H7 (cell line): ENCODE measurements at regions not wholly inside any gene's neighbourhood (a gene's known extent, or its start where the extent isn't known, plus 50 kb on each side); places are given as distances from the start of the nearest gene placed in this dataset.

Experiments used
- DNase-seq: peaks from one replicate; pipeline ENCODE4 v3.0.0; 2012
- H3K27me3 ChIP-seq: 2 replicates; pipeline ENCODE4 v1.6.0; 2011; ENCODE audit warnings: mild to moderate bottlenecking, low read length; ENCODE audit not compliant: control insufficient read depth, insufficient read depth
- H3K36me3 ChIP-seq: replicated peaks from 2 replicates; pipeline ENCODE4 v1.5.1; 2011; ENCODE audit warnings: low read length; ENCODE audit not compliant: control insufficient read depth, insufficient read depth
- H3K4me3 ChIP-seq: 2 replicates; pipeline ENCODE4 v1.5.1; 2011; ENCODE audit warnings: low read depth, mild to moderate bottlenecking, control low read depth, low read length, moderate library complexity; ENCODE audit not compliant: insufficient read depth

DNA sequence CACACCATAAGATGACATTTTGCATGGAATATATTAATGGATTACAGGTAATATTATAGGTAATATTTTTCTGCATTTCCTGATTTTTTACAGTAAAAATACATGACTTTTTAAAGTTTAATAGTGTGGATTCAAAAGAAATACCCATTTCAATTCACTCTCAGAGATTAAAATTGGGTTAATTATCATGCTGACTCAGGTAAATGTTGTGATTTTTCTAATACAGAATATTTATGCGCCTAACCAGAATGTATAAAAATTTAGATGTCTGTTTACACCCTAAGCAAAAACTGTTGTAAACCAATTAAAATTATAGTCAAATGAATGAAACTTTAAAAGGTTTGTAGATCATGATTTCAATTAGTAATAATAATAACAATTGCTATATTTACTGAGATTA, 117.2 kb upstream of the FLRT2 start:
- no peak for DNase-seq
- Histone ChIP-seq H3K4me3 (no peak overlapping the region), H3K36me3 (no peaks in the 10 kb centered on the region), H3K27me3 (no peaks in the 10 kb centered on the region)

DNA sequence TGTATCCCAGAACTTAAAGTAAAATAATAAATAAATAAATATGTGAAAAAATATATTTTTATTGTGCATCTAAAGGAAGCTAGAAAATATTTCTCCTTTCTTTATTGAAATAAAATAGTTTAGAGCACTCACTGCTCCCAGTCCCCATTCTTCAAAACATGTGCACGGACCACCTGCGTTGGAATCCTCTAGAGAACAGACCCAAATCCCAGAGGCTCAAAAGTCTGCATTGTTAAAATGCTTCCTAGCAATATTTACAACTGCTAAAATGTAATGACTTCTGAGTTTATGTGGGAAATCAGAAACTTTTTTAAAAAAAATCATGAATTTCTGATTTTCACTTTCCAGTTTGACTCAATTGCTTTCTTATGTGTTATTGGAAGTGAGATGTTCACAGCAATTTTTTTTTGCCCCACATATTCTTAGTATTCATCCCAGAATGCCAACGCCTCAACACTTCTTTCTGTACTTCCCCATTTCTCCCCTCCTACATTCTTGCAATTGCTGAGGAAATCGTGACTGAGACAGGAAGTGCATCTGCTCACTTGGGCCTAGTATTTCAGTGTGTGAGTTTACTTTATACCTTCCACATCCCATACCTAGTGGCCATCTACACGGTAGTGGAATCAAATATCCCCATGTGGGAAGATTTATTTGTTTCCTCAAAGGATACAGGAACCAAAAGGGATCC, 116.0 kb upstream of the FLRT2 start:
- H3K4me3 ChIP-seq: no peak overlapping the region
- no peak for DNase-seq
- H3K36me3 ChIP-seq: no peaks in the 10 kb centered on the region
- H3K27me3 ChIP-seq: no peaks in the 10 kb centered on the region

DNA sequence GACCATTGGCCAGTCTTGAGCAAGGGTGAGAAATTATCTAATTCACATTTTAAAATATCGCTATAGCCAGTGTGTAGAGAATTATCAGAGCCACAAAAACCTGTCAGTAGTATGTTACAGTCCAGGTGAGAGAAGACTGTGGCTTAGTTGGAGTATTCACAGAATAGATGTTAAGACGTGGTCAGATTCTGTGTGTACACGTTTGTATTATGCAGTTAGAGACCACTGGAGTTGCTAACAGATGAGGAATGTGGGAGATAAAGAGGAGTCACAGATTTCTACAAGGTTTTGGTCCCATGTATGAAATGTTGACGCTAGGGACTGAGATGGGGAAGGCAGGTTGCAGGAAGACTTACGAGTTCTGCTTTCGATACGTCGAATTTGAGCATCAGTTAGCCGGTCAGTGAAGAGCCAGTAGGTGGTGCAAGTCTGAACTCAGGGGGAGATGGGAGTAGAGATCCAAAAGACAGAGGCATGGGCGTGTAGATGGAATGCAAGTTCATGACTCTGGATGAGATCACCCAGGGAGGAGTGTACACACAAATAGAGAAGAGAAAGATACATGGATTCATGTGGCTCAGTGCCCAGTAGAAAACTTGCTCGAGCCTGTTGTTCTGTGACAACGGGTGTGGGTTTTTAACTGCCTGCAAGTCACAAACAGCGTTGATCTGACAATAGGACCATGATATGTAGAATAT, 114.8 kb upstream of the FLRT2 start:
- Histone ChIP-seq H3K4me3 (no peak overlapping the region), H3K27me3 (no peaks in the 10 kb centered on the region), H3K36me3 (no peaks in the 10 kb centered on the region)
- DNase-seq: peak; percentile 21

- no peaks in the 10 kb centered on the region for H3K36me3 ChIP-seq
- no peak overlapping the region for H3K4me3 ChIP-seq
- DNase-seq: no peak
- no peaks in the 10 kb centered on the region for H3K27me3 ChIP-seq
Observed at GRCh38 chr14:85416771-85417170, 113.2 kb upstream of the FLRT2 start.

DNA sequence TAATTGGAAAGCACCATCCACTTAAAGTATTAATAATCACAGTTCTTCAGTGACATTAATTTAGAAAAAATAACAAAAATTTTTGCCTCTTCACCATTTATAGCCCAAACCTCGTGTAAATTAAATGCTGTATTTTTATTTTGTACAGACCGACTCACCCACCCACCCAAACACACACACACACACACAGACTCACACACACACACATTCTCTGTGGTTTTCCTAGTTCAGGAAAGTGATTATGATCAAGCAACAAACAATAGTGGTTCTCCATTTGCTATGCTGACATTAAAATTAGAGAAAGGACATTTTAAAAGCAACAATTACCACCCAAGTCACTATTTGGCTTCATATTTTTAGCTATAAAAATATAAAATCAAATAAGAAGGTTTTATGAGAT, 112.5 kb upstream of the FLRT2 start:
- no peaks in the 10 kb centered on the region for H3K27me3 ChIP-seq
- no peak for DNase-seq
- H3K36me3 ChIP-seq: no peaks in the 10 kb centered on the region
- H3K4me3 ChIP-seq: no peak overlapping the region

- no peak for DNase-seq
- Histone ChIP-seq H3K36me3 (no peaks in the 10 kb centered on the region), H3K4me3 (no peak overlapping the region), H3K27me3 (no peaks in the 10 kb centered on the region)
Observed at GRCh38 chr14:85418721-85419120, 111.2 kb upstream of the FLRT2 start.

DNA sequence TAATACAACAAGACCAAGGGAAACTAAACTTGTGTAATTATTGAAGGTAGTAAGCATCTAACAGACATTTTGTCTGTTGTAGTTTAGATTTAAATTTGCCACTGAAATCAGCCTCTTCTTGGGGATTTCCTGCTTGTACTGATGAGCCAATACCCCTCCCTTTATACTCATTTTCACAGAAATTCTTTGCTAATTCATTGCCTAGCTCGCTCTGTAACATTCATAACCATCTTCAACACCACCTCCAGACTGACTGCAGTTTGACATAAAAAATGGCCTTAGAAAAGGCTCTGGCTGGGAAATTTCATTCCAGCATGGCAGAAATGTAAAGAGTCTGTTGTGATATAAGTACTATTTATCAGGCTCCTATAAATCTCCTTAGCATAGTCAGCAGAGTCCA, 109.7 kb upstream of the FLRT2 start:
- Histone ChIP-seq H3K27me3 (no peaks in the 10 kb centered on the region), H3K4me3 (no peak overlapping the region), H3K36me3 (no peaks in the 10 kb centered on the region)
- DNase-seq: no peak

GRCh38 chr14:85420707-85421106, 109.2 kb upstream of the FLRT2 start:
- no peak for DNase-seq
- no peaks in the 10 kb centered on the region for H3K27me3 ChIP-seq

GRCh38 chr14:85421186-85421877, 108.6 kb upstream of the FLRT2 start:
- DNase-seq: no peak
- Histone ChIP-seq H3K36me3 (no peaks in the 10 kb centered on the region), H3K27me3 (no peaks in the 10 kb centered on the region), H3K4me3 (no peak overlapping the region)

More at GRCh38 chr14:85420707-85421106, 109.2 kb upstream of the FLRT2 start:
- H3K36me3 ChIP-seq: no peaks in the 10 kb centered on the region
- H3K4me3 ChIP-seq: no peak overlapping the region

DNA sequence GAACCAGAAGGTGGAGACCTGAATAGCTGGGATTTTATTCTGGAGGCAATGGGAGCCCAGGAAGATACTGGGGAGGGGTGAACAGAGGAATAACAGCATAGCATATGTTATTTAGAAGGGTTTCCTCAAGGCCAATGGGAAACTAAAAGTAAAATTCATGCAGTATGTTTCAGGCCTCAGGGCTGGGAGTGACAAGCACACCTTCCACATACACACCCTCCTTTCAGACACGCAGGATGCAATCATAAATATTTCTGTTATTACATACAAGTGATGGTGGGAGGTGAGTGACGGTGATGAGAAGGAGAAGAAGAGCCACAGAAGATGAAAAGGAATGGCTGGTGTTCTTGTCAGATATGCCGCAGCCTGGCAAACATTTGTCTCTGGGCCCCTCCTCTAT, 106.1 kb upstream of the FLRT2 start:
- Histone ChIP-seq H3K4me3 (no peak overlapping the region), H3K36me3 (no peaks in the 10 kb centered on the region), H3K27me3 (no peaks in the 10 kb centered on the region)
- DNase-seq: no peak

- DNase-seq: no peak
- no peaks in the 10 kb centered on the region for H3K27me3 ChIP-seq
- no peaks in the 10 kb centered on the region for H3K36me3 ChIP-seq
- H3K4me3 ChIP-seq: no peak overlapping the region
Observed at GRCh38 chr14:85425507-85425906, 104.4 kb upstream of the FLRT2 start.

DNA sequence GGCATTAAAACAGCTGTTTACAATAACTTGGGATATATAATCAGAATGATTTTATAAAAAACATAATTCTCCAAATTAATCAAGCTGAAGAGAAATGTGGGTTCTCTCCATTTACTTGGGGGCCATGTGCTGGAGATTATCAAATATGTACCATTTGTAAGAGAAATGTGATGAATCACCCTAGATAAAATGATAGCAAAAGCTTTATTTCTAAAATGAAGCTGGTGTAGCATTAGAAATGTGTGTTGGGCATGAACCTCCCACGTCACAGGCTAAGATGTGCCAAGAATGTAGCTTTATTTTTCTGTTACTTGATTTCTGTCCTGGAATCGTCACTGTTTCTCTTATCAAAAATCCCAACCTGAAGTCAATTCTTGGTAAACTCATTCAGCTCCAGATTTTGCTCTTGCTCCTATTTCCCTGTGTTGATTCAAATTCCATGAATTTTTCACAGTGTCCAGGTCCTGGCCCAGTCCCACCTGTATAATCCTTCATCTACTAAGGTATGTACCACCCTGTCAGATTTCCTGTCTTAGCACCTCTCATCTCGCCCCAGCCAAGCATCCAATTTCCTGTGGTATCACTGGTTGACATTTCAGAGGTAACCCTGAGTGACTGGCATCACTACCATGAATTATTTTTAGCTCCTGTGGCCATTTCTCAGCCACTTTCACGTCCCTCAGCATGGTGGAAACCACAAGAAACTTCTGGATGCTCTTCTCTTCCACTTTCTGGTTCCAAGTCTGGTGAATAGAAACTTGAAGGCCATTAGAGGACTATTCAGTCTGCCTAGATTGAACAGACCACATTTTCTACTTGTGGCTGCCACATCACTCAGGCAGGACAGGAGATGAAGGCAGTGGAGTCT, 103.6 kb upstream of the FLRT2 start:
- Histone ChIP-seq H3K27me3 (no peaks in the 10 kb centered on the region), H3K4me3 (no peak overlapping the region), H3K36me3 (no peaks in the 10 kb centered on the region)
- DNase-seq: no peak

DNA sequence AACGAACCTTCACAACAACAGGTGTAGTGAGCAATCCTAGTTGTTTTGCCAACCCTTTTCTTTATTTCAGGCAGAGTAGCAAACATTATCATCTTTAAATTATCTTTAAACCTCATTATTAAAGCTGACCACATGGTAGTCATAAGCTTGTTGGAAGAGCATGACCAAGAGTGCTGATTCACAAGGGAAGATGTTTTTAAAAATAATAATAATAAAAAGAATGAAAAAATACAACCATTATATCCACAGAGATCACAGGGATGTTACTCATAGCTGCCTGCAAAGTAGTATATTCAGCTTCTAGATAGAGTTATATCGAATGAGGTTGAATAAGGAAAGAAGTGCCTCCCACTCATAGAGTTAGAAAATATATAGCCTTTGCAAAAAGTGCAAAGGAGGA, 101.0 kb upstream of the FLRT2 start:
- Histone ChIP-seq H3K27me3 (no peaks in the 10 kb centered on the region), H3K36me3 (no peaks in the 10 kb centered on the region), H3K4me3 (no peak overlapping the region)
- DNase-seq: no peak

DNA sequence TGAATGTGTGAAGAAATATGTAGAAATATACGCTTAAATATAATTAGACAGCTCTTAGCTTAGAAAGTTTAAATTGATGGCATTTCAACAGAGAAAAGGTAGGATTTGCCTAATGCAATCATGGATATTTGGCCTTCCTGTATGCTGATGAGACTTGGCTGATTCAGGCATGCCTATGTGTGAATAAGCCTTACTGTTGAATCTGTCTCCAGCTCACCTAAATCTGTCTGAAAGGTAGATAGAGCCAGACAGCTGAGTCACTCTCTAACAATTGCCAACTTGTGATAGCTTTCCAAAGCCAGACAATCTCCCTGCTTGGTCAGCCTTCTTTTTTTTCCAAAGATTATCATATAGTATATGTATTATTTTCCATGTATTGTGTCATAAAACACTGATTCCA, 92.8 kb upstream of the FLRT2 start:
- H3K27me3 ChIP-seq: no peaks in the 10 kb centered on the region
- no peak for DNase-seq
- no peak overlapping the region for H3K4me3 ChIP-seq
- no peaks in the 10 kb centered on the region for H3K36me3 ChIP-seq
